GM18520 (cell line): ENCODE measurements at regions not wholly inside any gene's neighbourhood (a gene's known extent, or its start where the extent isn't known, plus 50 kb on each side); places are given as distances from the start of the nearest gene placed in this dataset.
"Not testable (repeated sequence)": the region's sequence is repeated elsewhere in the genome, so short reads cannot be mapped to it uniquely, and the experiment has no call there.

ENCODE experiments used
- ATAC-seq: cut with Tn5 transposase; IDR thresholded peaks from one replicate; pipeline ENCODE4 v1.9.1; 2021; ENCODE audit not compliant: unreplicated experiment

DNA sequence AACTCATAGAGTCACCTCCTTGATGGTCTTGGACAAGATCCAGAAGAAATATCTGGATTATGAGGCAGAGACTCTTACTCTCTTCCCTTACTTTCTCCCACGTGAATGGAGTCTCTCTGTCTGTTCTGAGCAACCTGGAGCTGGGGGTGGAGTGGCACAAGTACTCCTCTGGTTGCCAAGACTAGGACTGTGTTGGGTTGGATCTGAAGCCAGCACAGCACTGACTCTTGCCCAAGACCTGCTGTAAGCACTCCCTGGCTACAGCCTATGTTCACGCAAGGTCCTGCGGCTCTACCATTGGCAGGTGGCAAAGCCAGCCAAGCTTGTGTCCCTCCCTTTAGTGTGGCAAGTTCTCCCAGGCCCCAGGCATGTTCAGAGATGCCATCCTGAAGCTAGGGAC is 488.2 kb upstream of the NRG3 start:
- no peak for ATAC-seq

- no peak for ATAC-seq
Observed at GRCh38 chr10:81403451-81403850, 471.5 kb upstream of the NRG3 start.

DNA sequence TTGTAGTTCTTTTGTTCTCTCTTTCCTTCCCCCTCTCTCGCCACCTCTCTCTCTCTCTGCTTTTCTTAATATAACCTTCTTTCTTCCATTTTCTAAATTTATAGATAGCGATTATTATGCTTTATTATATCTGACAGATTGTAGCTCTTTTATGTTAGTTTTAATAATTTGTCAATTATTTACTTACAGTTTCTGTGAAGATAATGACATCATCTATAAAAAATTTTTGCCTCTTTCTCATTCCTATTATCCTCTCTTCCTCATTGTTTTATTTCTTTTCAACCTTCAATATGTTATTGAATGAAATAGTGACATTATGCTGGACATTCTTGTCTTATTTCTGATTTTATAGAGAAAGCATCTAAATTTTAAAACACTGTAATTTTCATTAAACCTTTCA is 469.6 kb upstream of the NRG3 start:
- no peak for ATAC-seq

DNA sequence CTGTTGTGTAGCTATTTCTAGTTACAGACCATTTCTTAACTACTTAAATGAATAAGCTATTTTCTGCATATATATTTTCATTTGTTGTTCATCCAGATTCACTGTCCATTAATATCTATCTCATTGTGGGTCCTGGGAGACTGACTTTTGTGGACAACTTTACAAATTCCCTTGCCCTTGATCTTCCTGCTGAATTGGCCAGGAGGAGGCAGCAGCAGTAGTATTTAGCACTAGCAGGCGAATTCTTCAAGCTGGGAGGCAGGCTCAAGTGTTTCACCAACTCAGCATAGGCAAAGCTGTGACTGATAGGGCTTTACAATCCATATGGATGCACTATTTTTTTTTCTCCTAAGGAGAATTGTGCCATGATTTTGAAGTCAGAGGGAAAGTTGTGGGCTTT is 461.0 kb upstream of the NRG3 start:
- no peak for ATAC-seq

- no peak for ATAC-seq
Observed at GRCh38 chr10:81426722-81427121, 448.3 kb upstream of the NRG3 start.

- ATAC-seq: no peak
Observed at GRCh38 chr10:81428456-81429134, 446.4 kb upstream of the NRG3 start.

GRCh38 chr10:81439445-81439844 is 435.5 kb upstream of the NRG3 start:
- ATAC-seq: no peak

DNA sequence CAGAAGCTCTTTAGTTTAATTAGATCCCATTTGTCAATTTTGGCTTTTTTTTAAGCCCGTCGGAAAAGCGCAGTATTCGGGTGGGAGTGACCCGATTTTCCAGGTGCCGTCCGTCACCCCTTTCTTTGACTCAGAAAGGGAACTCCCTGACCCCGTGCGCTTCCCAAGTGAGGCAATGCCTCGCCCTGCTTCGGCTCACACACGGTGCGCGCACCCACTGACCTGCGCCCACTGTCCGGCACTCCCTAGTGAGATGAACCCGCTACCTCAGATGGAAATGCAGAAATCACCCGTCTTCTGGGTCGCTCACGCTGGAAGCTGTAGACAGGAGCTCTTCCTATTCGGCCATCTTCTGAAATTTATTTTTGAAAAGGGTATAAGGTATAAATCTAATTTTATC is 433.4 kb upstream of the NRG3 start:
- ATAC-seq: not testable (repeated sequence)

DNA sequence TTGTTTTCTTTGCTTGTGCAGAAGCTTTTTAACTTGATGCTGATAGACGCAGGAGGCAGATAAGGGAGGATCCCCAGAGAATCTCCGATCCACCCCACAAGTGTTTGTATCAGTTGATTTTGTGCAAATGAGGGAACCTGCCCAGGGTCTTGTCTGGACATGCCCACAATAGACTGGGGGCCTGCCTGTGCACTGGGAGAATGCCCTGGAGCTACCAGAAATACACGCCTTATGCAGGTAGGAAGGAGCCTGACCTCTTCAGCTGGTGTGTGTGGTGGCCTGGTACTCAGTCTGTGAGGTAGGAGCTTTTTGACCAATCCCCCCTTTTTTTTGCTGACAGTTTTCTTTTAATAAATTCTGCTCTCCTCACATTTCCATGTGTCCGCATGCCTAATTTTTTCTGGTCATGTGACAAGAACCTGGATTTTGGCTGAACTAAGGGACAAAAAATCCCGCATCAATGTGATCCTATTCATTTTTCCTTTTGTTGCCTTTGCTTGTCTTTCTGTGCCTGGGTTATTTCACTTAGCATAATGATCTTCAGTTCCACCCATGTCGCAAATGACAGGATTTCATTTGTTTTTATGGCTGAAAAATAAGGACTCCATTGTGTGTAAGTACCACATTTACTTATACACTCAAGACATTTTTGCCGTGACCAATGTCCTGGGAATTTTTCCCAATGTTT is 430.6 kb upstream of the NRG3 start:
- ATAC-seq: no peak

GRCh38 chr10:81450651-81451050 is 424.3 kb upstream of the NRG3 start:
- ATAC-seq: no peak

GRCh38 chr10:81472927-81473470 is 402.0 kb upstream of the NRG3 start:
- ATAC-seq: no peak

- no peak for ATAC-seq
Observed at GRCh38 chr10:81473755-81474154, 401.2 kb upstream of the NRG3 start.

DNA sequence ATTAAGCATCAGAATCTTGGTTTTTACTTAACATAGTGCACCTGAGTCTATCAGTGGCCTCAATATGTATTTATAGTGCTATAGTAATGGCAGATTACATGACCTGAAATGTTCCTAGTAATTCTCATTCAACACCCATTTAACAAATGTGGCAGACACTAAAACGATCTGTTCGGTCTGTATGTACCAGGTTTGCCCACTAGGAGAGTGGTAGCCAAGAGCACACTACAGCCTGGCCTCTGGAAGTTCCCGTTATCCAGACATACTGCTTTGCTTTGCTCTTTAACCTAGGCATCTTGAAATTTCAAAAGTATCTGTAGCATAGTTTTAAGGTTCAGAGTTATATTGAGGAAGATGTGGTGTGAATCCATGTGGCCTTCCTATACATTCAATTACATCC is 395.7 kb upstream of the NRG3 start:
- ATAC-seq: no peak

- no peak for ATAC-seq
Observed at GRCh38 chr10:81496626-81497025, 378.4 kb upstream of the NRG3 start.

DNA sequence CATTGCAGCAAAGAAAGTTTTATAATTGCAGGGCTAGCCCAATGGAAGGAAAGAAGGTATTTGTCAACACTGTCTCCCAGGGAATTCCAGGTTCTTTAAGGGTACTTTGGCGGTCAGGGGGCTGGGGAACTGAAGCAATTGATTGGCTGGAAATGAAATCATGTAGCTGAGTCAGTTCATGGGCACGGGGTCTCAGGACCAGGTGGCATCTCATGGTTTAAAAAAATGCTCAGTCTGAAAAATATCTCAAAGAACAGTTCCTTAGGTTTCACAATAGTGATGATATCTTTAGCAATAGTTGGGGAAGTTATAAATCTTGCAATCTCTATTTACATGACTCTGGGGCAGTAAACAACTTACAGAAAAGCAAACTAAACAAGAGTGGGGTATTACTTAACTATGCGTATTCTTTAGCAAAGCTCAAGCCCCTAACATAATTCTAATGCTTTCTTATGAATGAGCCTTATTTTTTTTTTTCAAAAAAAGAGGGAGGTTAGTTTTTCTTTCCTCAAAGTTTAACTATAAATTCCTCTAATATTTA is 376.9 kb upstream of the NRG3 start:
- no peak for ATAC-seq

DNA sequence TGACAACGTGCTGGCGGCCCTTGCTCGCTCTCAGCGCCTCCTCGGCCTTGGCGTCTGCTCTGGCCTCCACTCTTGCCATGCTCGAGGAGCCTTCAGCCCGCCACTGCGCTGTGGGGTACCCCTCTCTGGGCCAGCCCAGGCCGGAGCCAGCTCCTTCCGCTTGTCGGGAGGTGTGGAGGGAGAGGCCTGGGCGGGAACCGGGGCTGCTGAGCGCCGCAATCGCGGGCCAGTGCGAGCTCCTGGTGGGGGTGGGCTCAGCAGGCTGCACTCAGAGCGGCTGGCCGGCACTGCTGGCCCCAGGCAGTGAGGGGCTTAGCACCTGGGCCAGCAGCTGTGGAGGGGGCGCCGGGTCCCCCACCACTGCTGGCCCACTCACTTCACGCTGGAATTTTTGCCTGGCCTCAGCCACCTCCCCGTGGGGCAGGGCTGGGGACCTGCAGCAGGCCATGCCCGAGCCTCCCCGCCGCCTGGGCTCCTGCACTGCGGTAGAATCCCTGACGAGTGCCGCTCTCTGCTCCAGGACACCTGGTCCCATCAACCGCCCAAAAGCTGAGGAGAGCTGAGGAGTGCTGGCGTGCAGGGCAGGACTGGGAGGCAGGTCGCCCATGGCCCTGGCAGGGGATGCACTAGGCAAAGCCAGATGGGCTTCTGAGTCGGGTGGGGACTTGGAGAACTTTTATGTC is 372.2 kb upstream of the NRG3 start:
- ATAC-seq: no peak

GRCh38 chr10:81505777-81506176 is 369.2 kb upstream of the NRG3 start:
- ATAC-seq: not testable (repeated sequence)

- ATAC-seq: no peak
Observed at GRCh38 chr10:81514811-81515210, 360.2 kb upstream of the NRG3 start.

- ATAC-seq: no peak
Observed at GRCh38 chr10:81520688-81521087, 354.3 kb upstream of the NRG3 start.

DNA sequence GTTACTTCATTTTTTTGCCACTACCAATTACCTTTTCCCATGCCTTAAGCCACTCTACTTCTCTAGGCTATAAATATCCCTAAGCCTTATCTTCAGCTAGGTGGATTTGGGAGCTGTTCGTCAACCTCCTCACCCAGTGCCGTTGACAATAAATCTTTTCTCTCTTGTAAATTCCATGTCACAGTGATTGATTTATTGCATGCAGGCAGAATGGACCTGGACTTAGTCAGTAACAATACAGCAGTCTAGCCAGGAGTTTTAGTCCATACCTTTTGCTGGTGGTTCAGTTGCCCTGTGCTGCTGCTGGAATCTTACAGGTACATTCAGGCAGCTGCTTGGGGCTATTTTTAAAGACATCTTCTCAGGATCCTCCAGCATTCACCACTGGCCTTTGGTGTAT is 350.5 kb upstream of the NRG3 start:
- ATAC-seq: no peak

- ATAC-seq: no peak
Observed at GRCh38 chr10:81532403-81532802, 342.6 kb upstream of the NRG3 start.

- ATAC-seq: no peak
Observed at GRCh38 chr10:81534991-81535390, 340.0 kb upstream of the NRG3 start.
